ENCODE measurements at regions not wholly inside any gene's neighbourhood (a gene's known extent, or its start where the extent isn't known, plus 50 kb on each side); places are given as distances from the start of the nearest gene placed in this dataset.

DNA sequence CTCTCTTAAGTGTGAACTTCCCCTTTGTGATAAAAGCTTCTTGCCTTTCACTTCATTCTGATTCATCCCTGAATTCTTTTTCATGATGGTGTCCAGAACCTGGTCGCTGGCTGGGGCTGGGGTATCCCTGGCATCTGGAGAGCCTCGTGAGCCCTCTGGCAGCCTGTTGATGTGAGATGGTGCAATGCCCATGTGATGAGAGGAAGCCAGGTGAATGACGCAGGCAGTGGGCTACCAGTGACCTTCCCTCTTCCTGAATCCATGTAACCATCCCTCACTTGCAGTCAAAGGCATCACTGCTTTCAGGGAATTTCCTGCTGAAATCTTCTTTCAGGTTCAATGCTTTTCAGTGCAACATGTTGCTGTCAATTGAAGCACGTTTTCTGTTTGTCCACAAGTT, 158.6 kb upstream of the SLC10A2 start:
- TF ChIP-seq, protein P1, sequence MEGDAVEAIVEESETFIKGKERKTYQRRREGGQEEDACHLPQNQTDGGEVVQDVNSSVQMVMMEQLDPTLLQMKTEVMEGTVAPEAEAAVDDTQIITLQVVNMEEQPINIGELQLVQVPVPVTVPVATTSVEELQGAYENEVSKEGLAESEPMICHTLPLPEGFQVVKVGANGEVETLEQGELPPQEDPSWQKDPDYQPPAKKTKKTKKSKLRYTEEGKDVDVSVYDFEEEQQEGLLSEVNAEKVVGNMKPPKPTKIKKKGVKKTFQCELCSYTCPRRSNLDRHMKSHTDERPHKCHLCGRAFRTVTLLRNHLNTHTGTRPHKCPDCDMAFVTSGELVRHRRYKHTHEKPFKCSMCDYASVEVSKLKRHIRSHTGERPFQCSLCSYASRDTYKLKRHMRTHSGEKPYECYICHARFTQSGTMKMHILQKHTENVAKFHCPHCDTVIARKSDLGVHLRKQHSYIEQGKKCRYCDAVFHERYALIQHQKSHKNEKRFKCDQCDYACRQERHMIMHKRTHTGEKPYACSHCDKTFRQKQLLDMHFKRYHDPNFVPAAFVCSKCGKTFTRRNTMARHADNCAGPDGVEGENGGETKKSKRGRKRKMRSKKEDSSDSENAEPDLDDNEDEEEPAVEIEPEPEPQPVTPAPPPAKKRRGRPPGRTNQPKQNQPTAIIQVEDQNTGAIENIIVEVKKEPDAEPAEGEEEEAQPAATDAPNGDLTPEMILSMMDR (conservative IDR thresholded peaks at IDR 0.05; ENCODE audit: low read length), result no peak
- no peak for TF ChIP-seq EZH2phosphoT487 (IDR thresholded peaks at IDR 0.05; ENCODE audit: borderline replicate concordance, low read depth, low read length)

Measured in OCI-LY7 (cell line).